ENCODE measurements at regions not wholly inside any gene's neighbourhood (a gene's known extent, or its start where the extent isn't known, plus 50 kb on each side); places are given as distances from the start of the nearest gene placed in this dataset.
"Not testable (repeated sequence)": the region's sequence is repeated elsewhere in the genome, so short reads cannot be mapped to it uniquely, and the experiment has no call there.

DNA sequence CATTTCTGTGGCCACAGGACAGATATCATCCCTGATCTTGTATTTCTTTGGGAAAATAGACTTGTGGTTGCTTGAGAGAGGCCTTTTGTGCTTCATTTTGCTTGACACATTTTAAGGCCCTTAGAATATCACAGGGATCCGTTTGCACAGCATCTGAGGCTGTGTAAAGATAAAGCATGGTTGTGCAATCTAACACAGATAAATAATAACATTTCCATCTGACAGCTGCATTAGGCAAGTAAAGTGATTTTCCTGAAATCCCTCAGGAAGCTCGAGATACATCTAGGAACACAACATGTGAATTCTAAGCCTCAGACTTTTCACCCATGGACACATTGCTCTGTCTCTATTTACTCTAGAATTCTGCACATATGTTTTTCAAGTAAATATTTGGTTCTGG, 212.8 kb upstream of the ADAMTSL1 start:
- no peak for TF ChIP-seq ZNF274 (IDR thresholded peaks at IDR 0.05; ENCODE audit: low read depth, low read length)
- H3K4me3 ChIP-seq (ENCODE audit: low read length), result no peak overlapping the region

DNA sequence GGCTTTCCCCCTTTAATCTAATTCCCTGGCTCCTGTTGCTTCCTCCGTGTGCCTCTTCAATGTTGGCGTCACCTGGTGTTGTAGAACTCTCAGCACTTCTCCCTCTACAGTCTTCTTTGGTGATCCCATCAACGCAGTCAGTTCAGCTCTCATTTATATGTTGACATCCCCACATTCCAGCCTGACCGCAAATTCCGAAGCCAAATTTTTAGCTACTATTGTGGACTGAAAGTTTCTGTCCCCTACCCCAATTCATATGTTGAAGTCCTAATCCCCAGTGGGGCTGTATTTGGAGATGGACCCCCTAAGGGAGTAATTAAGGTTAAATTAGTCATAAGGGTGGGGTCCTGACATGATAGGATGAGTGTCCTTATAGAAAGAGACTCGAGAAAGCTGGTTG, 210.6 kb upstream of the ADAMTSL1 start:
- no peak for TF ChIP-seq ZNF274 (IDR thresholded peaks at IDR 0.05; ENCODE audit: low read depth, low read length)
- H3K4me3 ChIP-seq (ENCODE audit: low read length), result no peak overlapping the region

DNA sequence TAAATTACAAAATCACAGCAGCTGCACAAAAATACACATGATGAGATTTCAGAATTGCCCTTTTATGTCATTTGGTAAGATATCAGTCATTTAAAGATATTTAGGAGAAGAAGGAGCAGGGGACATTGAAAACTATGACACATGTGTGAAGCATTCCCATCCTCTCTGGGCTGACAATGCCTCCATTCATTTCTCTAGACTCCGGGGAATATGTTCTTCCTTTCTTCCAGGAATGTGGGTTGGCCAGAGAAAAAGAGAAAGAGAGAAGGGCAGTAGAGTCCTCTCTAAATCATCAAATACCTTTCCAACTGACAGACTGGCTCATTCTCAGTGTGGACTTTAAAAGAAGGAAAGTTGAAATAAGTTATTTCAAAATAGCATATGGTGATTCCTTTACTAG, 205.6 kb upstream of the ADAMTSL1 start:
- TF ChIP-seq ZNF274 (IDR thresholded peaks at IDR 0.05; ENCODE audit: low read depth, low read length), result no peak
- H3K4me3 ChIP-seq (ENCODE audit: low read length), result no peak overlapping the region

DNA sequence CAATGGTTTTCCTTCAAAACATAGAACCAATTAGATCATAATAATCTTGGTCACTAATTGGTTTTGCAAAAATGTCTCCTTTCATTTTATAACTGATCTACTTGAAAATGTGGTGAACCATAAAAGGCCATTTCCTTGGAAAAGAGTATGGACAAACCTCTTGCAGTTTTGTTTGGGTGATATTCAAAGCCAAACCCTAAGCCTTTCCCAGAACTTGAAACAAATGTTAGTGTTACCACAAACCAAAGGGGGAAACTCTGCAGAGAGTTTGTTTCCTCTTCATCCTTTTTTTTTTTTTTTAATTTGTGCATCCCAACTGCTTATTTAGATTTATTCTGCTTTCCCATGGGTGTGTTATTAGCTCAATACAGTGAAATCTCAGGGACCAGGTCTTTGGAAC, 204.4 kb upstream of the ADAMTSL1 start:
- H3K4me3 ChIP-seq (ENCODE audit: low read length), result no peak overlapping the region
- TF ChIP-seq ZNF274 (IDR thresholded peaks at IDR 0.05; ENCODE audit: low read depth, low read length), result no peak

DNA sequence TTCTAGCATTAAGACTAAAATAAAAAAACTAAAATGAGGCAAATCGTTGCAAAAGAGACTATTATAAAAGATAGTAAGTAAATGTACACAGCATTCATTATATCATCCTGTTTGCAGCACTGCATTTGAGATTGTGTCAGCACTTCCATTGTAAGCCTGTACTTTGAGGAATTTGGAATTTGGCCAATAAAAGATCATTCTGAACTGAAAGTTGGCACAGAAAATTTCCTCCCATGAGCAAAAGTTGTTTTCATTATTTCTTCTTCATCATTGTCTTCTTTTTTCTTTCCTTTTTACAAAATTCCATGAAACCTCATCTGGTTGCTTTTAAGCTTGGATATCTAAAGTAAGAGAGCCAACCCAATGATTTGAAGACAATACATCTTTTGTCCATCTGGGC, 199.3 kb upstream of the ADAMTSL1 start:
- H3K4me3 ChIP-seq (ENCODE audit: low read length), result no peak overlapping the region
- TF ChIP-seq ZNF274 (IDR thresholded peaks at IDR 0.05; ENCODE audit: low read depth, low read length), result no peak

DNA sequence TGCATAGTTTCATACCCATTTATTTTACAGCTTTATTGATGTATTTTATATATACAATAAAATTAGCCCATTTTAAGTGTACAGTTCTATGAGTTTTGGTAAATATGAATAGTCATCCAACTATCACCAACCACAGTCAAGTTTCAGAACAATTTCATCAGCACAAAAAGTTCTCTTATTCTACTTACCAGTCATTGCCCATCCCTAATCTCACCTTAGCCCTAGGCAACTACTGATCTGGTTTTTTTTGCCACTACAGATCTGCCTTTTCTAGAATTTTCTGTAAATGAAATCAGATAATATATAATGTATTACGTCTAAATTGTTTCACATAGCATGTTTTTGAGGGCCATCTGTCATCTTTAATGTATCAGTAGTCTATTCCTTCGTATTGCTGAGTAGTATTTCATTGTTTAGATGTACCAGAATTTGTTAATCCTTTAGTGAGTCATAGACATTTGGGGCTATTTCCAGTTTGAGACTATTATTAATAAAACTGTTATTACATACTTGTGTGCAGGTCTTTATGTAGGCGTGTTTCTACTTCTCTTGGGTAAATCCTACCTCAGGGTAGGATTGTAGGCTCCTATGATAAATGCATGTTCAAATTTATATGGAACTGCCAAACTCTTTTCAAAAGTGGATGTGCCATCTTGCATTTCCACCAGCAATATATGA, 198.5 kb upstream of the ADAMTSL1 start:
- H3K4me3 ChIP-seq (ENCODE audit: low read length), result no peak overlapping the region
- no peak for TF ChIP-seq ZNF274 (IDR thresholded peaks at IDR 0.05; ENCODE audit: low read depth, low read length)

DNA sequence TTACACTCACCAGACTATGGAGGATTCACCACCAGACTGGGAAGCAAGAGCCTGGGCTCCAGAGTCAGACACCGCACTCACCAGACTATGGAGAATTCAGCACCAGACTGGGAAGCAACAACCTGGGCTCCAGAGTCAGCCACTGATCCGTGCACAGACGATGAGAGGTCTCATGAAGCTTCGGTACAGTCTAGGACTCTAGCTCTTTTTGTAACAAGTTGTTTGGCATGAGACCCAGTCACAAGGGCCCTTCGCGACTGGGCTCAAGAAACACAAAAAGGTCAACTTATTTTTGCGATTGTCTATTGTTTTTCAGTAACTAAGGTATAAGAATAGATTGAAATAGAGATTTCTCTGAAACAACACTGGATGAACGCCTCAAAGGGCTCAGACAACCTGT, 192.7 kb upstream of the ADAMTSL1 start:
- TF ChIP-seq ZNF274 (IDR thresholded peaks at IDR 0.05; ENCODE audit: low read depth, low read length), result no peak
- H3K4me3 ChIP-seq (ENCODE audit: low read length), result no peak overlapping the region

DNA sequence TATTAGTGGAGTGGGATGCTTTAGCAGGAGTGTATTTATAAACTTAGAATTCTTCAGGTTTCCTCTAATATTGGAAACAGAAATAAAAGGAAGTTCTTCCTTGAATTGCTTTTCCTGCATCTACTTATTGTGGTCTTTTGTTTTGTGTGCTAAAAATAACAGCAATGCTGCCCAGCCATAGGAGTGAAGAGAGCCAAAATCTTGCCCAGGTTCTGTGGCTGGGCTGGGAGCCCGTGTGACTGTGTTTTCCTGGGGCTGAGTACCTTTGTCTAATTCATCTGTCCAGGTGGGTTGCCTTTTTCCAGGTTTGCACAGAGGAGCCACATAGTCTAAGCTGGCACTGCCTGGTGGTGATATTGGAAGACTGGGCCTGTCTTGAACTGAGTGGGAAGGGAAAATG, 179.7 kb upstream of the ADAMTSL1 start:
- no peak for TF ChIP-seq ZNF274 (IDR thresholded peaks at IDR 0.05; ENCODE audit: low read depth, low read length)
- H3K4me3 ChIP-seq (ENCODE audit: low read length), result no peak overlapping the region

DNA sequence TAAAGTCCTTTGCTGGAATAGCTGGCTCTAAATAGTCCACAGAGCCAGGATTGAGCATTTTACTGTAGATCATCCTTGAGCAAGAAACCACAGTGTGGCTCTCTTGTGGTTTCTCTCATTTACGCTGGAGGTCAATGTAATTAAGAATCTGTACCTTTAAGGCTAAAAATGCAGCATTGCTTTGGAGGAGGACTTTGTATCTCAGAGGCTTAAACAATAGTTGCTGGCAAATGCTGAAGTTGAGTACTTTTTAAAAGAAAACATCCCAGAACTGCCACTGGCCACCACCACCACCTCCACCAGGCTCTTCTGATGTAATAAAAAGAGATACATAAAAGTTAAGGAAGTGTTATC, 177.3 kb upstream of the ADAMTSL1 start:
- H3K4me3 ChIP-seq (ENCODE audit: low read length), result no peak overlapping the region
- TF ChIP-seq ZNF274 (IDR thresholded peaks at IDR 0.05; ENCODE audit: low read depth, low read length), result no peak

DNA sequence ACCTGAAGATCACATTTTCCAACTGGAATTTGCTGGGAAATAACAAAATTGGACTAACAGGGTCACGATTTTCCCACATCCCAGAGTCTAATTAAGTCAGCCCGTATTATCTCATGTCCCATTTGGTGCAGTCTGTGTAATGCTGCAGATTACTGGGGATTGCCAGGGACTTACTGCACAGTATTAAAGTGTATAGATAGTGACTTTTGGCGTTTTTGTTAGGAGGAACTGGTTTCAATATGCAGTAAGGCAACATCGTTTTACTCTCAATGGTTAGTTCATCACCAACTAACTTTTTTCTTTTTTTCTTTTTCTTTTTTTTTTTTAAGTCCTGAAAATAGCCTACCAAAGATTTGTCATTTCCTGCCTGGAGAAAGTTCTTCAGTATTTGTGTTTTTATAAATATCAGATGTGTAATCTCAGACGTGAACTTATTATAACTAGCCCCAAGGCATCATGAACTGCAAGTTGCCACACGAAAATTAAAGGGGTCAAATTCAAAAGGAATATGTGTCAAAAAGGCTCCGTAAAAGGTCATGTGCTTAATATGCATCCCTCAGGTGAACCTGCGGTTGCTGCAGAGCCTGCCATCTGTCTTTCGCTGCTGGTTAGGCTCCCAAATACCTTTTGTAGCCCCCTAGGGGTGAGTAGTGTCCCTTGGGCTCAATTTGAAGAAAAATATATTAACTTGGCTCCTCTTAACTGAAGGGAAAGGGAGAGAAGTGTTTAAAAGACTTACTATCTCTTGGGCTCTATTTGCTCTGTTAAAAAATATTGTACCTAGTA, 176.7 kb upstream of the ADAMTSL1 start:
- TF ChIP-seq ZNF274 (IDR thresholded peaks at IDR 0.05; ENCODE audit: low read depth, low read length), result no peak
- H3K4me3 ChIP-seq (ENCODE audit: low read length), result no peak overlapping the region

DNA sequence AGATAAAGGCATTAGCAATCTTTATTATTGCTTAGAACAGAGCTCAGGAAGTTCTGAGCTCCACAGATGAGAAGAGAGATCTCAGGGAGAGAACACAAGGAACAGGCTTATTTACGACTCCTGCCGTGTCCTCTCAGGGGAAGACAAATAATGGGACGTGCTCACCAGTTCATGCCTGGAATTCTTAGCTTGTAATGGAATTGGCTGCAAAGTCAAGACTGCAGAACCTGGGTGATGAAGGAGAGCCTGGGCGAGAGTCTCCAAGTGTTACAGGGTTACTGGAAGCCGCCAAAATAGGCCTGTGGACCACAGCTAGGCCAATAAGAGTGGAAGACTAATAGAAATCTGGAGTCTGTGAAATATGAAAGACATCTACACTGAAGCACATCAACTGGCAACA, 174.5 kb upstream of the ADAMTSL1 start:
- H3K4me3 ChIP-seq (ENCODE audit: low read length), result no peak overlapping the region
- TF ChIP-seq ZNF274 (IDR thresholded peaks at IDR 0.05; ENCODE audit: low read depth, low read length), result no peak

DNA sequence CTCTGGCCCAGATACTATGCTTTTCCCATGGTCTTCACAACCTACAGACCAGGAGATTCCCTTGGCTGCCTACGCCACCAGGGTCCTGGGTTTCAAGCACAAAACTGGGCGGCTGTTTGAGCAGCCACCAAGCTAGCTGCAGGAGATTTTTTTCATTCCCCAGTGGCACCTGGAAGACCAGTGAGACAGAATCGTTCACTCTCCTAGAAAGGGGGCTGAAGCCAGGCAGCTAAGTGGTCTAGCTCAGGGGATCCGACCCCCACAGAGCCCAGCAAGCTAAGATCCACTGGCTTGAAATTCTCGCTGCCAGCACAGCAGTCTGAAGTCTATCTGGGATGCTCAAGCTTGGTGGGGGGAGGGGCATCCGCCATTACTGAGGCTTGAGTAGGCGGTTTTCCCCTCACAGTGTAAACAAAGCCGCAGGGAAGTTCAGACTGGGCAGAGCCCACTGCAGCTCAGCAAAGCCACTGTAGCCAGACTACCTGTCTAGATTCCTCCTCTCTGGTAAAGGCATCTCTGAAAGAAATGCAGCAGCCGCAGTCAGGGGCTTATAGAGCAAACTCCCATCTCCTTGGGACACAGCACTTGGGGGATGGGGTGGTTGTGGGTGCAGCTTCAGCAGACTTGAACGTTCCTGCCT, 168.7 kb upstream of the ADAMTSL1 start:
- H3K4me3 ChIP-seq (ENCODE audit: low read length), result not testable (repeated sequence)

DNA sequence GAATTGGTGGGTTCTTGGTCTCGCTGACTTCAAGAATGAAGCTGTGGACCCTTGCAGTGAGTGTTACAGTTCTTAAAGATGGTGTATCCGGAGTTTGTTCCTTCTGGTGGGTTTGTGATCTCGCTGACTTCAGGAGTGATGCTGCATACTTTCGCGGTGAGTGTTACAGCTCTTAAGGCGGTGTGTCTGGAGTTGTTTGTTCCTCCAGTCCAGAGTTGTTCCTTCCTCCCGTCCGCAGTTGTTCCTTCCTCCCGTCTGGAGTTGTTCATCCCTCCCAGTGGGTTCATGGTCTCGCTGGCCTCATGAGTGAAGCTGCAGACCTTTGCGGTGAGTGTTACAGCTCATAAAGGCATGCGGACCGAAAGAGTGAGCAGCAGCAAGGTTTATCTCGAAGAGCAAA, 159.6 kb upstream of the ADAMTSL1 start:
- no peak overlapping the region for H3K4me3 ChIP-seq (ENCODE audit: low read length)
- no peak for TF ChIP-seq ZNF274 (IDR thresholded peaks at IDR 0.05; ENCODE audit: low read depth, low read length)

DNA sequence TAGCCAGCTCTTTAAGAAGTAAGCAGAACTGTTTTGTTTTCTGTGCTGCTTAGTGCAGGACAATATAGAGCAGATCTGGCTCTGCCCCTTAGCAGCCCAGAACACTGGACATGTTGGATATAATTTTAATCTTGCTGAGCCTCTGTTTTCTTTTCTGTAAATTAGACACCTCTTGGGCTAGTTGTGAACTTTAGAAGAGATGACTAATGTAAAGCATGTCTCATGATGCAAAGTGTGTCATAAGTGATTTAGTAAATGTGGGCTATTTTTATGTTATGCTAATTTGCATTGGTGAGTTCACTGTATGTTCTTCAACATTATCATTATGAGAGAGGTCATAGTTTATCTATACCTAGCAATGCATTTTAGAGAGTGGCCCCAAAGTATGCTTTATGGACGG, 156.1 kb upstream of the ADAMTSL1 start:
- H3K4me3 ChIP-seq (ENCODE audit: low read length), result no peak overlapping the region
- TF ChIP-seq ZNF274 (IDR thresholded peaks at IDR 0.05; ENCODE audit: low read depth, low read length), result no peak

DNA sequence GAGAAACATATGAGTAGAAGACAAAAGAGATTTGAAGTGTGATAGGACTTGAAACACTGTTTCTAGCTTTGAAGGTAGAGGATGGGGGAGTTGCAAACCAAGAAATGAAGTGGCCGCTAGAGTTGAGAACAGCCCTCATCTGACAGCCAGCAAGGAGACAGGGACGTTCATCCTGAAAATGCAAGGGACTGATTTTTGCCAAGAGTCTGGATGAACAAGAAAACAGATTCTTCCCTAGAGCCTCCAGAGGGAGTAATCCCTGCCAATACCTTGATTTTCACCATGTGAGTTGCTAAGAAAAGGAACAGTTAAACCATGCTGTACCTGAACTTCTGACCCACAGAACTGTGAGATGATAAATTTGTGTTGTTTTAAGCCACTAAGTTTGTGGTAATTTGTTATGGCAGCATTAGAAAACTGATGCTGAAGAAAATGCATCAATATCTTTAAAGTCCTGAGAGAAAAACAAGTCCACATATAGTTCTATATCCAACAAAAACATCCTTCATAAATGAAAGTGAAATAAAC, 154.0 kb upstream of the ADAMTSL1 start:
- no peak overlapping the region for H3K4me3 ChIP-seq (ENCODE audit: low read length)

More for the DNA sequence above, 154.0 kb upstream of the ADAMTSL1 start:
- TF ChIP-seq ZNF274 (IDR thresholded peaks at IDR 0.05; ENCODE audit: low read depth, low read length), result no peak
